Mesendoderm (in vitro differentiated cells): ENCODE measurements at regions not wholly inside any gene's neighbourhood (a gene's known extent, or its start where the extent isn't known, plus 50 kb on each side); places are given as distances from the start of the nearest gene placed in this dataset.

ENCODE experiments used
- DNase-seq: peaks from one replicate; pipeline ENCODE4 v3.0.0; 2013
- H2AK5ac ChIP-seq: 2 replicates; pipeline ENCODE4 v1.6.1; 2013; ENCODE audit warnings: low read length, inconsistent platforms
- H2BK120ac ChIP-seq: 2 replicates; pipeline ENCODE4 v1.6.1; 2013; ENCODE audit warnings: low read depth, mild to moderate bottlenecking, low read length, moderate library complexity, mixed read lengths
- H2BK15ac ChIP-seq: replicated peaks from 2 replicates; pipeline ENCODE4 v1.6.1; 2013; ENCODE audit warnings: low read depth, mild to moderate bottlenecking, moderate library complexity
- H2BK5ac ChIP-seq: 2 replicates; pipeline ENCODE4 v1.6.1; 2013; ENCODE audit warnings: low read length, inconsistent platforms
- H3K18ac ChIP-seq: 2 replicates; pipeline ENCODE4 v1.6.1; 2013; ENCODE audit warnings: mild to moderate bottlenecking, low read length, mixed read lengths
- H3K23ac ChIP-seq: one replicate; pipeline ENCODE4 v1.6.1; 2013; ENCODE audit warnings: low read length
- H3K27ac ChIP-seq: 2 replicates; pipeline ENCODE4 v1.5.1; 2013; ENCODE audit warnings: low read depth, mild to moderate bottlenecking, inconsistent platforms, low read length, moderate library complexity
- H3K27me3 ChIP-seq: 2 replicates; pipeline ENCODE4 v1.6.1; 2013; ENCODE audit warnings: low read length, control low read depth, mild to moderate bottlenecking, inconsistent platforms; ENCODE audit not compliant: insufficient read depth, poor library complexity
- H3K36me3 ChIP-seq: 2 replicates; pipeline ENCODE4 v1.6.1; 2013; ENCODE audit warnings: low read length, inconsistent platforms; ENCODE audit not compliant: control insufficient read depth, insufficient read depth
- H3K4ac ChIP-seq: one replicate; pipeline ENCODE4 v1.6.1; 2013; ENCODE audit warnings: low read depth, mild to moderate bottlenecking, low read length, moderate library complexity
- H3K4me1 ChIP-seq: 2 replicates; pipeline ENCODE4 v1.6.1; 2013; ENCODE audit warnings: low read depth, low read length, inconsistent platforms; ENCODE audit not compliant: control insufficient read depth
- H3K4me2 ChIP-seq: 2 replicates; pipeline ENCODE4 v1.6.1; 2013; ENCODE audit warnings: low read length
- H3K4me3 ChIP-seq: 2 replicates; pipeline ENCODE4 v1.5.1; 2013; ENCODE audit warnings: mild to moderate bottlenecking, low read length
- H3K56ac ChIP-seq: one replicate; pipeline ENCODE4 v1.6.1; 2013; ENCODE audit warnings: low read length
- H3K79me1 ChIP-seq: 2 replicates; pipeline ENCODE4 v1.6.1; 2013; ENCODE audit warnings: low read length, inconsistent platforms
- H3K79me2 ChIP-seq: 2 replicates; pipeline ENCODE4 v1.6.1; 2013; ENCODE audit warnings: mild to moderate bottlenecking, low read length; ENCODE audit not compliant: control insufficient read depth, insufficient read depth
- H3K9ac ChIP-seq: 2 replicates; pipeline ENCODE4 v1.6.1; 2013; ENCODE audit warnings: low read length, inconsistent platforms
- H4K5ac ChIP-seq: one replicate; pipeline ENCODE4 v1.6.1; 2013; ENCODE audit warnings: low read length
- H4K8ac ChIP-seq: one replicate; pipeline ENCODE4 v1.6.1; 2013; ENCODE audit warnings: low read depth, mild to moderate bottlenecking, control low read depth, low read length, moderate library complexity
- whole genome bisulfite sequencing: extraction: QIAGEN DNeasy Blood & Tissue Kit; methylation state at CpG from one replicate; pipeline ENCODE4 v1.1.7; 2013; ENCODE audit warnings: low lambda C conversion rate, missing lambda C conversion rate; ENCODE audit not compliant: insufficient coverage; ENCODE audit errors: extremely low coverage; 5-methylcytosine and 5-hydroxymethylcytosine counted together

- WGBS: no CpG with 5 or more reads among the region's 2 CpGs
- H3K4me1 ChIP-seq: no peaks in the 10 kb centered on the region
- no peak overlapping the region for H3K4me3 ChIP-seq
- H3K36me3 ChIP-seq: no peaks in the 10 kb centered on the region
- H3K23ac ChIP-seq: no peak overlapping the region
- H2BK15ac ChIP-seq: no peak overlapping the region
- no peak overlapping the region for H2BK5ac ChIP-seq
- H2AK5ac ChIP-seq: no peak overlapping the region
- no peak overlapping the region for H3K9ac ChIP-seq
- peak; percentile 35 for DNase-seq
- H4K5ac ChIP-seq: no peak overlapping the region
- no peak overlapping the region for H2BK120ac ChIP-seq
- no peaks in the 10 kb centered on the region for H3K79me2 ChIP-seq
- no peak overlapping the region for H3K56ac ChIP-seq
- no peak overlapping the region for H3K4me2 ChIP-seq
- H3K4ac ChIP-seq: no peak overlapping the region
- H4K8ac ChIP-seq: no peak overlapping the region
- no peaks in the 10 kb centered on the region for H3K79me1 ChIP-seq
- no peak overlapping the region for H3K18ac ChIP-seq
- no peak overlapping the region for H3K27ac ChIP-seq
- H3K27me3 ChIP-seq: no peaks in the 10 kb centered on the region
These were observed 298.8 kb upstream of the TBX3 start for GRCh38 chr12:114982760-114983159.

DNA sequence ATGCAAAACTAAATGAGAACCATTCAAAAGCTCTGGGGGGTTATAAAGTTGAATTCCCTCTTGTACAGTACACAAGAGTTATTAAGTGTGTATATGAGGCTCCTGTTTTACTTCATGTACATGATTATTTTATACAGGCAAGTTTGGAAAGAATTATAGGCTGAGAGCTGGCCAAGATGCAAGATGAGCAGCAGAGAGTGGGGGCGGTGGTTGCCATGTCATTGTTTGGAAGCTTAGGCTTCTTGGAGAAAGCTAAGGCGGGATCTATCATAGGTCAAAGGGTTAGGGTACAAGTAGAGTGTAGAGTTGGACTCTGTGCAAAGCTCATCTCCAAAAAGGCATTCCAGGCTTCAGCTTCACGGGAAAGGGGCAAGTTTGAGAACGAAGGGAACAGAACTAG is 297.1 kb upstream of the TBX3 start:
- Histone ChIP-seq H3K4me2 (no peak overlapping the region), H3K56ac (no peak overlapping the region), H4K8ac (no peak overlapping the region), H3K23ac (no peak overlapping the region), H2BK5ac (no peak overlapping the region), H3K4me3 (no peak overlapping the region), H3K79me1 (no peaks in the 10 kb centered on the region), H3K36me3 (no peaks in the 10 kb centered on the region), H3K27me3 (no peaks in the 10 kb centered on the region), H4K5ac (no peak overlapping the region), H3K9ac (no peak overlapping the region), H3K4me1 (no peaks in the 10 kb centered on the region), H2BK120ac (no peak overlapping the region), H3K79me2 (no peaks in the 10 kb centered on the region), H2BK15ac (no peak overlapping the region), H3K27ac (no peak overlapping the region), H2AK5ac (no peak overlapping the region), H3K4ac (no peak overlapping the region), H3K18ac (no peak overlapping the region)
- DNase-seq: no peak
- no CpG with 5 or more reads among the region's 4 CpGs for WGBS

GRCh38 chr12:114976959-114977358 is 293.0 kb upstream of the TBX3 start:
- H3K4me3 ChIP-seq: no peak overlapping the region
- no peak for DNase-seq
- H3K79me2 ChIP-seq: no peaks in the 10 kb centered on the region
- H3K27ac ChIP-seq: no peak overlapping the region
- H2BK5ac ChIP-seq: no peak overlapping the region
- no peaks in the 10 kb centered on the region for H3K36me3 ChIP-seq
- H3K23ac ChIP-seq: no peak overlapping the region
- H3K4me2 ChIP-seq: no peak overlapping the region
- H2AK5ac ChIP-seq: no peak overlapping the region
- H2BK15ac ChIP-seq: no peak overlapping the region
- no peaks in the 10 kb centered on the region for H3K4me1 ChIP-seq
- H3K4ac ChIP-seq: no peak overlapping the region
- no peak overlapping the region for H3K18ac ChIP-seq
- H3K56ac ChIP-seq: no peak overlapping the region
- no peak overlapping the region for H2BK120ac ChIP-seq
- no peak overlapping the region for H4K8ac ChIP-seq
- no peak overlapping the region for H4K5ac ChIP-seq
- no peak overlapping the region for H3K9ac ChIP-seq
- no peaks in the 10 kb centered on the region for H3K27me3 ChIP-seq
- no peaks in the 10 kb centered on the region for H3K79me1 ChIP-seq

GRCh38 chr12:114976372-114976771 is 292.4 kb upstream of the TBX3 start:
- no peak overlapping the region for H4K5ac ChIP-seq
- no peak overlapping the region for H3K56ac ChIP-seq
- no peak overlapping the region for H3K4me2 ChIP-seq
- H3K18ac ChIP-seq: no peak overlapping the region
- WGBS: no CpG with 5 or more reads among the region's 2 CpGs
- H3K36me3 ChIP-seq: no peaks in the 10 kb centered on the region
- H3K27me3 ChIP-seq: no peaks in the 10 kb centered on the region
- no peak overlapping the region for H3K9ac ChIP-seq
- no peaks in the 10 kb centered on the region for H3K79me1 ChIP-seq
- no peaks in the 10 kb centered on the region for H3K79me2 ChIP-seq
- H3K27ac ChIP-seq: no peak overlapping the region
- H3K4ac ChIP-seq: no peak overlapping the region
- no peak overlapping the region for H2BK15ac ChIP-seq
- no peak overlapping the region for H2AK5ac ChIP-seq
- no peak overlapping the region for H2BK120ac ChIP-seq
- no peak overlapping the region for H3K4me3 ChIP-seq
- no peak overlapping the region for H2BK5ac ChIP-seq
- H4K8ac ChIP-seq: no peak overlapping the region
- DNase-seq: no peak
- no peaks in the 10 kb centered on the region for H3K4me1 ChIP-seq
- H3K23ac ChIP-seq: no peak overlapping the region

- H3K27me3 ChIP-seq: no peaks in the 10 kb centered on the region
- H3K23ac ChIP-seq: no peak overlapping the region
- no peak overlapping the region for H4K5ac ChIP-seq
- H3K18ac ChIP-seq: no peak overlapping the region
- H3K4me3 ChIP-seq: no peak overlapping the region
- no peak overlapping the region for H2BK120ac ChIP-seq
- no peak overlapping the region for H3K56ac ChIP-seq
- no peaks in the 10 kb centered on the region for H3K4me1 ChIP-seq
- H3K4me2 ChIP-seq: no peak overlapping the region
- H3K36me3 ChIP-seq: no peaks in the 10 kb centered on the region
- no peak overlapping the region for H2BK15ac ChIP-seq
- no peaks in the 10 kb centered on the region for H3K79me1 ChIP-seq
- no peaks in the 10 kb centered on the region for H3K79me2 ChIP-seq
- no peak overlapping the region for H2AK5ac ChIP-seq
- no peak overlapping the region for H3K9ac ChIP-seq
- DNase-seq: no peak
- H4K8ac ChIP-seq: no peak overlapping the region
- no CpG with 5 or more reads among the region's 4 CpGs for WGBS
- no peak overlapping the region for H3K27ac ChIP-seq
- no peak overlapping the region for H2BK5ac ChIP-seq
- H3K4ac ChIP-seq: no peak overlapping the region
These were observed 291.8 kb upstream of the TBX3 start for GRCh38 chr12:114975640-114976310.
